ENCODE measurements at regions not wholly inside any gene's neighbourhood (a gene's known extent, or its start where the extent isn't known, plus 50 kb on each side); places are given as distances from the start of the nearest gene placed in this dataset.

- H3K4me1 ChIP-seq (ENCODE audit: insufficient read depth), result no peaks in the 10 kb centered on the region
- no peak overlapping the region for H3K4me3 ChIP-seq (ENCODE audit: low read depth, low read length)
- no peak overlapping the region for H3K27ac ChIP-seq (ENCODE audit: low read depth)
- DNase-seq (ENCODE audit: extremely low spot score), result no peak
- H3K36me3 ChIP-seq (ENCODE audit: insufficient read depth), result no peaks in the 10 kb centered on the region
- WGBS, result 81% methylated on average over 24 of the region's 24 CpGs
These were observed 78.3 kb downstream of the RMI2 start for GRCh38 chr16:11423315-11424117.

DNA sequence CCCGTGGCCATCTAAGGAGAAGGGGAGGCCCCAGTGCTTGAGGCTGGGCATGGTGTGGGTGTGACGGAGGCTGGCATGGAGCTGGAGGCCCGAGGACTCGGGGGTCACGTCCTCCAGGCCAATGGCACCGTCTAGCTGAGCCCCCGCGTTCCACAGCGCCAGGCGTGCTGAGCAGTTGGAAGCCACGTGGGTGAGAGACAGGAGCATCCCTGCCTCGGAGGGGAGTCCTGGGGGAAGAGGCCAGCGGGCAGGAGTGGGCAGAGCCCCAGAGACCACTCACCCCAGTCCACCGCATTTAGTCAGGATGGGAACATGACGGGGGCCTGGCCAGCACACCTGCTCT is 78.8 kb downstream of the RMI2 start:
- no peaks in the 10 kb centered on the region for H3K4me1 ChIP-seq (ENCODE audit: insufficient read depth)
- no peak overlapping the region for H3K4me3 ChIP-seq (ENCODE audit: low read depth, low read length)
- no peak overlapping the region for H3K27ac ChIP-seq (ENCODE audit: low read depth)
- WGBS, result 92% methylated on average over 15 of the region's 15 CpGs
- H3K36me3 ChIP-seq (ENCODE audit: insufficient read depth), result no peaks in the 10 kb centered on the region
- no peak for DNase-seq (ENCODE audit: extremely low spot score)

- H3K4me3 ChIP-seq (ENCODE audit: low read depth, low read length), result no peak overlapping the region
- no peak for DNase-seq (ENCODE audit: extremely low spot score)
- no peaks in the 10 kb centered on the region for H3K36me3 ChIP-seq (ENCODE audit: insufficient read depth)
- no peaks in the 10 kb centered on the region for H3K4me1 ChIP-seq (ENCODE audit: insufficient read depth)
- 86% methylated on average over 14 of the region's 14 CpGs for WGBS
- no peak overlapping the region for H3K27ac ChIP-seq (ENCODE audit: low read depth)
These were observed 79.9 kb downstream of the RMI2 start for GRCh38 chr16:11425140-11425539.

GRCh38 chr16:11428623-11428953 is 83.3 kb downstream of the RMI2 start:
- Histone ChIP-seq H3K27ac (ENCODE audit: low read depth) (no peak overlapping the region), H3K36me3 (ENCODE audit: insufficient read depth) (no peaks in the 10 kb centered on the region), H3K4me1 (ENCODE audit: insufficient read depth) (no peaks in the 10 kb centered on the region), H3K4me3 (ENCODE audit: low read depth, low read length) (no peak overlapping the region)
- DNase-seq (ENCODE audit: extremely low spot score), result no peak
- 68% methylated on average over 4 of the region's 4 CpGs for WGBS

DNA sequence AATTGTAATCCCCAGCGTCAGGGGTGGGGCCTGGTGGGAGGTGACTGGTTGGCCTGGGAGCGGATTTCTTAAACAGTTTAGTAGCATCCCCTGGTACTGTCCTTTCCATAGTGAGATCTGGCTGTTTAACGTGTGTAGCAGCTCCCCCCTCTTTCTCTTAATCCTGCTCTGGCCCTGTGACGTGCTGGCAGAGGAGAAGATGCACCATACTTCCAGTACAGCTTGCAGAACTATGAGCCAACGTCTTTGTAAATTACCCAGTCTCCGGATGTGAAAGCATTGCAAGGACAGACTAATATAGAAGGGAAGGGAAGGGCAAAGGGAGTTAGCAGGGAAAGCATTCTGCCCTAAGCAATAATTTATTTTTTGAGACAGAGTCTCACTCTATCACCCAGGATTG is 83.9 kb downstream of the RMI2 start:
- Histone ChIP-seq H3K4me1 (ENCODE audit: insufficient read depth) (no peaks in the 10 kb centered on the region), H3K36me3 (ENCODE audit: insufficient read depth) (no peaks in the 10 kb centered on the region), H3K4me3 (ENCODE audit: low read depth, low read length) (no peak overlapping the region), H3K27ac (ENCODE audit: low read depth) (no peak overlapping the region)
- 26% methylated on average over 6 of the region's 6 CpGs for WGBS
- DNase-seq (ENCODE audit: extremely low spot score), result no peak

DNA sequence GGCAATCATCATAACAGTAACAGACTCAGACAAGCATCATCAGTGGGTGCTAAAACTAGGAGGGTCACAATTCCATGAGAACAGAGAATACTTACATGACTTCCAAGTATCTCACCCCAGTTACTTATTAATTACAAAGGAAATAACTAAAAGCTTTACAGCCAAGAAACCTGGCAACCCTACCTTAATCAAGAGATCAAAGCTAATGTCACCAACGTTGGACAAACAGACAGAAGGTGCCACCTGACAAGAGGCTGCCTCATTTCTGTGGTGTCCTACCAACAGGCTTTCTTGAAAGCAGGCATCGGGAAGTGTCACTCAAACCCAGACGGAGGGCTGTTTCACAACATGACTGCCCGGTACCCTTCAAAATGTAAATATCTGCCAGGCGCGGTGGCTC is 84.6 kb downstream of the RMI2 start:
- WGBS, result 81% methylated on average over 6 of the region's 6 CpGs
- no peak for DNase-seq (ENCODE audit: extremely low spot score)
- H3K4me3 ChIP-seq (ENCODE audit: low read depth, low read length), result no peak overlapping the region
- H3K36me3 ChIP-seq (ENCODE audit: insufficient read depth), result no peaks in the 10 kb centered on the region
- H3K4me1 ChIP-seq (ENCODE audit: insufficient read depth), result no peaks in the 10 kb centered on the region
- H3K27ac ChIP-seq (ENCODE audit: low read depth), result no peak overlapping the region

DNA sequence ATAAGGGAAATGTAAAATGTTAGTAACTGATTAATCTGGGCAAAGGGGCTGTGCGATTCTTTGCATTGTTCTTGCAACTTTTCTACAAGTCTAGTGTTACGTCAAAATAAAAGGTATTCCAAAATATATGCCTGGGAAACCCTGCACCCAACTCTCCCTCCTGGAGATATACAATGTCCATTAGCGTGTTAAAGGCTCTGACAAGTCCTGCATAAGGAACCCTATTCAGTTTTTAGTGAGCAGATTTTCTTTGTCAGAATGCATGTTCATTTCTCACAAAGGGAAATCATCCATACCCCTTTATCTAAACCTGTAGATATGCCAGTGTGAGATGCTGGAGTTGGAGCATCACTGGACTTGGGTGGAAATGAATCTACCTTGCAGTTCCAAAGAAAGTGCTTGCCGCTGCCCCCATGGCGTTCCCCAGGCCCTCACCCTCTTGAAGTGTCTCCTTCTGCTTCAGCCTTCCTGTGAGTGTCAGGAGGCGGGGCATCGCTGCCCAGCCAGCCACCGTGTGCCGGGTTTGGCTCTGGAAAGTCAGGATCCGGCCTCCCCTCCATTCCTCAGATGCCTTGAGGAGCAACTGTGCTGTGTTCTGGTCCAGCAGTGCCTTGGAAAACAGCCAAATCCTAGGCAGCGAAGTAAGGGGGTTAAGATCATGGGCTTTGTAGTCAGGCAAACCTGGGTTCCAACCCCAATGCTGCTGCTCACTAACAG is 85.5 kb downstream of the RMI2 start:
- 71% methylated on average over 11 of the region's 11 CpGs for WGBS
- Histone ChIP-seq H3K27ac (ENCODE audit: low read depth) (no peak overlapping the region), H3K36me3 (ENCODE audit: insufficient read depth) (no peaks in the 10 kb centered on the region), H3K4me3 (ENCODE audit: low read depth, low read length) (no peak overlapping the region), H3K4me1 (ENCODE audit: insufficient read depth) (no peaks in the 10 kb centered on the region)
- DNase-seq (ENCODE audit: extremely low spot score), result no peak

GRCh38 chr16:11431915-11432465 is 86.7 kb downstream of the RMI2 start:
- Histone ChIP-seq H3K36me3 (ENCODE audit: insufficient read depth) (no peaks in the 10 kb centered on the region), H3K4me1 (ENCODE audit: insufficient read depth) (no peaks in the 10 kb centered on the region), H3K4me3 (ENCODE audit: low read depth, low read length) (no peak overlapping the region), H3K27ac (ENCODE audit: low read depth) (no peak overlapping the region)
- DNase-seq (ENCODE audit: extremely low spot score), result no peak
- 76% methylated on average over 4 of the region's 4 CpGs for whole genome bisulfite sequencing

DNA sequence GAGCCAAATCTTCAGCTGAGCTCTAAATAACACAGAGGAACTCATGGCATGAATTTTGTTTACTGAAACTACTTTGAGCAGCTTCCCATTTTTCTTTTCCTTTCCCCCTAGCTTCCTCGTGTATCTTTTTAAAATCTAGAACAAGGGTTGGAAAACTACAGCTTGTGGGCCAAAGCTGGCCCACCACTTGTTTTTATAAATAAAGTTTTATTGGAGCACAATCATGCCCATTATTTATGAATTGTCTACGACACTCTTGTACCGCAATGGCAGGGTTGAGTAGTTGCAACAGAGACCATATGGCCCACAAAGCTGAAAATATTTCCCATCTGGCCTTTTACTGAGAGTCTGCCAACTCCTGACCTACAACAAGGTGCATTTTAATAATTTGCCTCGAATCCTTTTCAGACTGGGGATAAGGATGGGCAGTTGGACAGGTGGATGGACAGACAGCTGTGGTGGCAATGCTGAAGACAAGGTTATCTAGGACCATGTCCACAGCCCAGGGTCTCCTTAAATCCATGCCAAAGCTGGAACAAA is 87.7 kb downstream of the RMI2 start:
- Histone ChIP-seq H3K4me1 (ENCODE audit: insufficient read depth) (no peaks in the 10 kb centered on the region), H3K27ac (ENCODE audit: low read depth) (no peak overlapping the region), H3K36me3 (ENCODE audit: insufficient read depth) (no peaks in the 10 kb centered on the region), H3K4me3 (ENCODE audit: low read depth, low read length) (no peak overlapping the region)
- DNase-seq (ENCODE audit: extremely low spot score), result no peak
- WGBS, result 66% methylated on average over 4 of the region's 4 CpGs

GRCh38 chr16:11435576-11435975 is 90.3 kb downstream of the RMI2 start:
- H3K36me3 ChIP-seq (ENCODE audit: insufficient read depth), result no peaks in the 10 kb centered on the region

GRCh38 chr16:11437069-11437468 is 91.8 kb downstream of the RMI2 start:
- H3K36me3 ChIP-seq (ENCODE audit: insufficient read depth), result no peaks in the 10 kb centered on the region
- no peak for DNase-seq (ENCODE audit: extremely low spot score)
- H3K27ac ChIP-seq (ENCODE audit: low read depth), result no peak overlapping the region
- H3K4me3 ChIP-seq (ENCODE audit: low read depth, low read length), result no peak overlapping the region
- no peaks in the 10 kb centered on the region for H3K4me1 ChIP-seq (ENCODE audit: insufficient read depth)
- WGBS, result 88% methylated on average over 5 of the region's 5 CpGs

More at GRCh38 chr16:11435576-11435975, 90.3 kb downstream of the RMI2 start:
- Histone ChIP-seq H3K4me3 (ENCODE audit: low read depth, low read length) (no peak overlapping the region), H3K4me1 (ENCODE audit: insufficient read depth) (no peaks in the 10 kb centered on the region), H3K27ac (ENCODE audit: low read depth) (no peak overlapping the region)
- no peak for DNase-seq (ENCODE audit: extremely low spot score)
- 82% methylated on average over 11 of the region's 11 CpGs for WGBS

GRCh38 chr16:11439790-11440656 is 94.8 kb downstream of the RMI2 start:
- DNase-seq (ENCODE audit: extremely low spot score), result no peak
- no peaks in the 10 kb centered on the region for H3K36me3 ChIP-seq (ENCODE audit: insufficient read depth)
- WGBS, result 97% methylated on average over 4 of the region's 4 CpGs
- no peak overlapping the region for H3K4me3 ChIP-seq (ENCODE audit: low read depth, low read length)
- H3K27ac ChIP-seq (ENCODE audit: low read depth), result no peak overlapping the region
- no peaks in the 10 kb centered on the region for H3K4me1 ChIP-seq (ENCODE audit: insufficient read depth)

DNA sequence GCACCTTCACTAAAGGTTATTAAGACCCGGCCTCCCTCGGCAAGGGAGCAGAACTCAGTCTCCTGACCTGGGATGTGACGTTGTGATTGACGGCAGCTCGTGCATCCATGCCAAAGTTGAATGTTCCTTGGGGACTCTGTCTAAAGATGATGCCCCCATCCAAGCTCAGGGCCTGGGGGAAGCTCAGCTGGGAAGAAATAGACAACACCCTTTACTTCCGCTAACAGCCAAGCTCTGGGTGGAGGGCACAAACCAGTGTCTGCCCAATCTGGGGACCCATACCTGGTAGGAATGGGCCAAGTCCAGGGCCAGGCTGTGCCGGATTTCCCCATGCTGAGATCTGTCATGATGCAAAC is 95.4 kb downstream of the RMI2 start:
- DNase-seq (ENCODE audit: extremely low spot score), result no peak
- Histone ChIP-seq H3K27ac (ENCODE audit: low read depth) (no peak overlapping the region), H3K36me3 (ENCODE audit: insufficient read depth) (no peaks in the 10 kb centered on the region), H3K4me1 (ENCODE audit: insufficient read depth) (no peaks in the 10 kb centered on the region), H3K4me3 (ENCODE audit: low read depth, low read length) (no peak overlapping the region)
- WGBS, result 95% methylated on average over 7 of the region's 7 CpGs

Measured in urinary bladder (tissue), 3 donors.